Brain microvascular endothelial cell (primary cell): ENCODE measurements at regions not wholly inside any gene's neighbourhood (a gene's known extent, or its start where the extent isn't known, plus 50 kb on each side); places are given as distances from the start of the nearest gene placed in this dataset.

Experiments used
- DNase-seq: peaks from one replicate; pipeline ENCODE4 v3.0.0-alpha.2; 2020
- H3K27ac ChIP-seq: fragments of 250-450 bp; sonication (Bioruptor Pico); 2 replicates; pipeline ENCODE4 v1.5.1; 2020; ENCODE audit warnings: mild to moderate bottlenecking, moderate library complexity
- H3K27me3 ChIP-seq: fragments of 250-450 bp; sonication (Bioruptor Pico); replicated peaks from 2 replicates; pipeline ENCODE4 v1.5.1; 2020; ENCODE audit warnings: mild to moderate bottlenecking
- H3K36me3 ChIP-seq: fragments of 250-450 bp; sonication (Bioruptor Pico); replicated peaks from 2 replicates; pipeline ENCODE4 v1.5.1; 2020; ENCODE audit warnings: mild to moderate bottlenecking
- H3K4me3 ChIP-seq: 2 replicates; pipeline ENCODE4 v1.5.1; 2011; ENCODE audit warnings: low read depth, mild to moderate bottlenecking, control low read depth, low read length, moderate library complexity
- CTCF ChIP-seq: IDR thresholded peaks from 2 replicates; pipeline ENCODE4 v1.5.1; 2011; ENCODE audit warnings: low read depth, mild to moderate bottlenecking, moderate library complexity, low read length, control low read depth, inconsistent platforms; ENCODE audit errors: missing control alignments
- in situ Hi-C: cut with HindIII; loops from 2 replicates; pipeline ENCODE4 v1.10.0; 2017; ENCODE audit warnings: low sequenced_read_pairs, low pct_ligation_motif_present

- no peaks in the 10 kb centered on the region for H3K36me3 ChIP-seq
- DNase-seq = no peak
- in situ Hi-C loops = no loop called here
- H3K27ac ChIP-seq = no peak overlapping the region
- no peak for TF ChIP-seq CTCF
- no peaks in the 10 kb centered on the region for H3K27me3 ChIP-seq
- H3K4me3 ChIP-seq = no peak overlapping the region
Measured at GRCh38 chr4:18518098-18518497, 496.5 kb upstream of the LCORL start.

GRCh38 chr4:18513861-18514260 is 492.3 kb upstream of the LCORL start:
- DNase-seq = no peak
- Histone ChIP-seq H3K27me3 (no peaks in the 10 kb centered on the region), H3K4me3 (no peak overlapping the region), H3K27ac (no peak overlapping the region), H3K36me3 (no peaks in the 10 kb centered on the region)
- TF ChIP-seq CTCF = no peak
- in situ Hi-C loops = no loop called here

DNA sequence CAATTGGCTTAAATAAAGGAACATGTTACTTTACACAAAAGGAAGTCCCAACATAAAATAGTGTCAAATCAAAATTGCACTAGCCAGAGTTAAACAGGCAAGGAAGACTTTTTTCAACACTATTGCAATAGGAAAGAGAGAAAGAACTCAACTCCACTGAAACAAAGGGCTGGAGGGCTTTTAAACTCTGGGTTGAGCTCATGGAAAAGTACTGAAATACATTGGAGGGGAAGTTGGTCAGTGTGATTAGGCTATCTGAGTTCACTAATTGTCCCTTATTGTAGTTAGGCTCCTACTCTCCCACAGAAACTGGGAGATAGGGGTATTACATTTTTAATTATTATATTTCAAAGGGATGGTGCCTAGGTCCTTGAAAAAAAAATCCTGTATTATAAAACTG is 491.2 kb upstream of the LCORL start:
- H3K4me3 ChIP-seq = no peak overlapping the region
- H3K36me3 ChIP-seq = no peaks in the 10 kb centered on the region
- no peak for DNase-seq
- H3K27ac ChIP-seq = no peak overlapping the region
- TF ChIP-seq CTCF = no peak
- in situ Hi-C loops = no loop called here
- no peaks in the 10 kb centered on the region for H3K27me3 ChIP-seq

DNA sequence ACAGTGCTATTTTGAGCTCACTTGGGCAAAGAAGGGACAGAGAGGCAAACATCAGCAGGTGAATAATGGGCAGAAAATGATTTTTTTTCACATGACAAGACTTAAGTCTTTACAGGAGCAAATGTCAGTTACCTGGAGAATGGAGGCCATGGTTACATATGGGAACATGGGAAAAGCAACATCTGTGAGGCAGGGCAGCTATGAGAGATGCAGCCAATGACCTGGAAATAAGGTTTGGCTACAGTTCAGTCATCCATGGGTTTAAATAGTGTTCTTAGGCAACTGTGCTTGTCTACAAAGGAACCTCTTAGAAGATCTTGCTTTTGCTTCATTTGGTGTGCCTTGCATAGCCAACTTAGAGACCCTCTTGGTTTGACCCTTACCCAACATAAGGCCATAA is 490.2 kb upstream of the LCORL start:
- no peaks in the 10 kb centered on the region for H3K36me3 ChIP-seq
- H3K4me3 ChIP-seq = no peak overlapping the region
- H3K27me3 ChIP-seq = no peaks in the 10 kb centered on the region
- in situ Hi-C loops = no loop called here
- no peak for DNase-seq
- no peak overlapping the region for H3K27ac ChIP-seq
- TF ChIP-seq CTCF = no peak

DNA sequence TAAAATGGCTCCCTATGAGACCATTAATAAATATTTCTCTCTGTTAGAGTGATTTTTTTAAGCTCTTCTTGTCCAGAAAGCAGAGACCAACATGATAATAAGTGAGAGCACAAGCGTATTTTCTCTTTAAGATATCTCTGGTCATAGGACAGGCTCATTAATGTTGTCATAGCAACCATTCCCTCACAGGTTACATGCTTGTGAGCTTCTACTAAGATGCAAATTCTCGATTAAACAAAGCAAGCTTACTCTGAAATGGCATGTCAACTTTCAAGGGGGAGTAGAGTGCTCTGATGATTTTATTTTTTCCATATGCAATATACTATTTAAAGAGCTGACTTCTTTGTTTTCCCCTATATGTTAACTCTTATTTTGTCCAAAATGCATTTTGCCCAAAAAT is 487.2 kb upstream of the LCORL start:
- no peak for DNase-seq
- H3K4me3 ChIP-seq = no peak overlapping the region
- no peaks in the 10 kb centered on the region for H3K27me3 ChIP-seq
- in situ Hi-C loops = no loop called here
- TF ChIP-seq CTCF = no peak
- no peak overlapping the region for H3K27ac ChIP-seq
- H3K36me3 ChIP-seq = no peaks in the 10 kb centered on the region

DNA sequence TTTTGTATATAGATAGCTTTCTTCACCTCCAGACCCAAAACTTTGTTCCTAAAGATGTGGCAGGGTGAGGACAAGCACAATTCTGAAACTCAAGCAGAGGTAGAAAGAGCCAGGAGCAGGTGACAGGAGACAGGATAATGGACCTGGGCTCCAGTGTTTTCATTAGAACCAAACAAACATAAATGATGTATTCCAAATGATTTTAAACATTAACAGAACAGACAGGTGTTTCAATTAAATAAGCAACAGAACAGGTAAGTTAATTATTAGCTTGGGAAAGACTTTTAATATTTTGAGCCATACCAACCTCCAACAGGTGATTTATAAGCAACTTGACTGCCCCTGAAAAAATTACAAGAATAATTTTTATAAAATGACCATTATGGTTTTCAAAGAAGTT is 459.4 kb upstream of the LCORL start:
- no peak for DNase-seq
- no peaks in the 10 kb centered on the region for H3K27me3 ChIP-seq
- TF ChIP-seq CTCF = no peak
- in situ Hi-C loops = no loop called here
- no peak overlapping the region for H3K4me3 ChIP-seq
- H3K27ac ChIP-seq = no peak overlapping the region
- no peaks in the 10 kb centered on the region for H3K36me3 ChIP-seq
